ENCODE measurements at regions not wholly inside any gene's neighbourhood (a gene's known extent, or its start where the extent isn't known, plus 50 kb on each side); places are given as distances from the start of the nearest gene placed in this dataset.

- H3K4me3 ChIP-seq (ENCODE audit: low read depth, low read length): no peak overlapping the region
- TF ChIP-seq CTCF (IDR thresholded peaks at IDR 0.05; ENCODE audit: borderline replicate concordance, insufficient read depth, low read depth, low read length): no peak
Measured at GRCh38 chr2:125373293-125373692, 1282.7 kb upstream of the GYPC start.

GRCh38 chr2:125386074-125386473, 1269.9 kb upstream of the GYPC start:
- TF ChIP-seq CTCF (IDR thresholded peaks at IDR 0.05; ENCODE audit: borderline replicate concordance, insufficient read depth, low read depth, low read length): 0 out of 2 replicates have a peak, but pooled peaks have one; percentile 15
- no peak overlapping the region for H3K4me3 ChIP-seq (ENCODE audit: low read depth, low read length)

GRCh38 chr2:125397535-125398251, 1258.3 kb upstream of the GYPC start:
- H3K4me3 ChIP-seq (ENCODE audit: low read depth, low read length): no peak overlapping the region
- no peak for TF ChIP-seq CTCF (IDR thresholded peaks at IDR 0.05; ENCODE audit: borderline replicate concordance, insufficient read depth, low read depth, low read length)

GRCh38 chr2:125398738-125399524, 1257.0 kb upstream of the GYPC start:
- no peak for TF ChIP-seq CTCF (IDR thresholded peaks at IDR 0.05; ENCODE audit: borderline replicate concordance, insufficient read depth, low read depth, low read length)
- H3K4me3 ChIP-seq (ENCODE audit: low read depth, low read length): no peak overlapping the region

- TF ChIP-seq CTCF (IDR thresholded peaks at IDR 0.05; ENCODE audit: borderline replicate concordance, insufficient read depth, low read depth, low read length): no peak
Measured at GRCh38 chr2:125405816-125406215, 1250.1 kb upstream of the GYPC start.

GRCh38 chr2:125408874-125409538, 1247.0 kb upstream of the GYPC start:
- no peak overlapping the region for H3K4me3 ChIP-seq (ENCODE audit: low read depth, low read length)
- TF ChIP-seq CTCF (IDR thresholded peaks at IDR 0.05; ENCODE audit: borderline replicate concordance, insufficient read depth, low read depth, low read length): no peak

More at GRCh38 chr2:125405816-125406215, 1250.1 kb upstream of the GYPC start:
- no peak overlapping the region for H3K4me3 ChIP-seq (ENCODE audit: low read depth, low read length)
